H1 (cell line): ENCODE measurements at regions not wholly inside any gene's neighbourhood (a gene's known extent, or its start where the extent isn't known, plus 50 kb on each side); places are given as distances from the start of the nearest gene placed in this dataset.

Source experiments
- CTCF ChIA-PET: fragments of 300-600 bp; sonication (Branson Sonifier 250); formaldehyde crosslinking; loops from one replicate; lab custom pipeline; 2021; ENCODE audit not compliant: partially characterized antibody; lab: Charles Lee
- POLR2A ChIA-PET: fragments of 300-600 bp; sonication (Branson Sonifier 250); formaldehyde crosslinking; loops from one replicate; lab custom pipeline; 2021; ENCODE audit warnings: inconsistent platforms; ENCODE audit not compliant: partially characterized antibody; lab: Charles Lee
- DNase-seq, 2 experiments: peaks; one replicate each; pipeline versions ENCODE4 v3.0.0 to v3.0.0-alpha.2; 2010 to 2022; ENCODE audit warnings: low spot score in 2 of 2, low read depth in 1 of 2, mixed read lengths in 1 of 2
- FAIRE-seq: peaks from 2 replicates; lab custom pipeline; 2011; peaks lifted over from hg19 to GRCh38; lab: Jason Lieb, UNC
- H2AFZ ChIP-seq: 2 replicates; pipeline ENCODE4 v1.8.1; 2012; ENCODE audit warnings: low read length, inconsistent platforms
- H2AK5ac ChIP-seq: 2 replicates; pipeline ENCODE4 v1.6.1; 2013; ENCODE audit warnings: low read depth, low read length
- H2BK120ac ChIP-seq: replicated peaks from 2 replicates; pipeline ENCODE3; 2013; ENCODE audit warnings: low read depth, low read length, inconsistent platforms
- H2BK12ac ChIP-seq: 2 replicates; pipeline ENCODE4 v1.6.1; 2013; ENCODE audit warnings: low read depth, low read length
- H2BK15ac ChIP-seq: 2 replicates; pipeline ENCODE4 v1.6.1; 2013; ENCODE audit warnings: low read length
- H2BK20ac ChIP-seq: 2 replicates; pipeline ENCODE4 v1.6.1; 2013; ENCODE audit warnings: low read length
- H2BK5ac ChIP-seq: 2 replicates; pipeline ENCODE4 v1.6.1; 2013; ENCODE audit warnings: low read depth, low read length
- H3K14ac ChIP-seq: 2 replicates; pipeline ENCODE4 v1.6.1; 2013; ENCODE audit warnings: inconsistent platforms; ENCODE audit not compliant: insufficient read length
- H3K18ac ChIP-seq: 2 replicates; pipeline ENCODE4 v1.6.1; 2013; ENCODE audit warnings: low read length; ENCODE audit errors: extremely low read depth
- H3K23ac ChIP-seq: 2 replicates; pipeline ENCODE4 v1.6.1; 2013; ENCODE audit warnings: inconsistent platforms; ENCODE audit not compliant: insufficient read length
- H3K23me2 ChIP-seq: 2 replicates; pipeline ENCODE4 v1.6.1; 2013; ENCODE audit warnings: low read depth, low read length
- H3K27ac ChIP-seq: 2 replicates; pipeline ENCODE4 v1.6.1; 2011; ENCODE audit warnings: low read depth, low read length, inconsistent platforms
- H3K27me3 ChIP-seq, 4 experiments: replicated peaks in 1 of 4; 1 replicate in 1 of 4; 2 replicates in 3 of 4; pipeline versions ENCODE4 v1.6.1 to v1.8.1; 2011 to 2013; ENCODE audit warnings: low read length in 3 of 4, mild to moderate bottlenecking in 3 of 4, inconsistent platforms in 2 of 4, mixed read lengths in 2 of 4, moderate library complexity in 1 of 4; ENCODE audit not compliant: control insufficient read depth in 3 of 4, insufficient read depth in 3 of 4; ENCODE audit errors: extremely low read depth in 1 of 4
- H3K36me3 ChIP-seq, 4 experiments: 2 replicates each; pipeline versions ENCODE4 v1.6.1 to v1.8.1; 2011 to 2013; ENCODE audit warnings: mild to moderate bottlenecking in 4 of 4, low read length in 3 of 4, moderate library complexity in 2 of 4, control low read depth in 1 of 4, inconsistent platforms in 1 of 4; ENCODE audit not compliant: insufficient read depth in 4 of 4, control insufficient read depth in 2 of 4
- H3K4ac ChIP-seq: replicated peaks from 2 replicates; pipeline ENCODE3; 2013; ENCODE audit warnings: low read length, low read depth, mixed read lengths, inconsistent platforms; ENCODE audit not compliant: insufficient read length
- H3K4me1 ChIP-seq, 4 experiments: replicated peaks in 1 of 4; 1 replicate in 1 of 4; 2 replicates in 3 of 4; pipeline versions ENCODE4 v1.6.1 to v1.8.1; 2011 to 2013; ENCODE audit warnings: low read length in 3 of 4, inconsistent platforms in 2 of 4, mixed read lengths in 1 of 4; ENCODE audit not compliant: insufficient read depth in 4 of 4, control insufficient read depth in 3 of 4
- H3K4me2 ChIP-seq, 2 experiments: 2 replicates each; pipeline versions ENCODE4 v1.6.1 to v1.8.1; 2011 to 2013; ENCODE audit warnings: low read depth in 2 of 2, low read length in 2 of 2, control low read depth in 1 of 2, inconsistent platforms in 1 of 2, mild to moderate bottlenecking in 1 of 2; ENCODE audit not compliant: insufficient read depth in 1 of 2
- H3K4me3 ChIP-seq, 4 experiments: fragments of 200-600, 300-600 bp in 1 of 4; sonication (generic), shearing (Covaris generic), sonication (Bioruptor Twin) in 1 of 4; 2 replicates each; pipeline versions ENCODE4 v1.5.1 to v1.8.1; 2011 to 2016; ENCODE audit warnings: low read length in 4 of 4, low read depth in 3 of 4, control low read depth in 2 of 4, inconsistent platforms in 2 of 4, mild to moderate bottlenecking in 2 of 4, mixed read lengths in 1 of 4, moderate library complexity in 1 of 4; ENCODE audit not compliant: insufficient read depth in 2 of 4; ENCODE audit errors: extremely low read depth in 1 of 4
- H3K56ac ChIP-seq: replicated peaks from 2 replicates; pipeline ENCODE3; 2013; ENCODE audit warnings: low read depth, mild to moderate bottlenecking, mixed read lengths, low read length, inconsistent platforms; ENCODE audit not compliant: insufficient read length
- H3K79me1 ChIP-seq: 2 replicates; pipeline ENCODE4 v1.6.1; 2013; ENCODE audit warnings: low read depth, low read length, control low read depth
- H3K79me2 ChIP-seq, 2 experiments: 2 replicates each; pipeline versions ENCODE4 v1.6.1 to v1.8.1; 2012 to 2013; ENCODE audit warnings: low read length in 2 of 2, mild to moderate bottlenecking in 2 of 2, inconsistent platforms in 1 of 2; ENCODE audit not compliant: insufficient read depth in 2 of 2, control insufficient read depth in 1 of 2
- H3K9ac ChIP-seq, 4 experiments: replicated peaks in 1 of 4; 1 replicate in 1 of 4; 2 replicates in 3 of 4; pipeline versions ENCODE4 v1.6.1 to v1.8.1; 2011 to 2013; ENCODE audit warnings: low read depth in 3 of 4, low read length in 3 of 4, control low read depth in 2 of 4, mild to moderate bottlenecking in 2 of 4, moderate library complexity in 2 of 4, inconsistent platforms in 1 of 4; ENCODE audit errors: extremely low read depth in 1 of 4
- H3K9me3 ChIP-seq, 2 experiments: 2 replicates each; pipeline versions ENCODE4 v1.6.1 to v1.8.1; 2012 to 2013; ENCODE audit warnings: mild to moderate bottlenecking in 2 of 2, moderate library complexity in 2 of 2, control low read depth in 1 of 2, inconsistent platforms in 1 of 2, low read depth in 1 of 2, low read length in 1 of 2, mixed read lengths in 1 of 2; ENCODE audit not compliant: insufficient read depth in 2 of 2
- H4K20me1 ChIP-seq, 2 experiments: replicated peaks in 1 of 2; 2 replicates each; pipeline versions ENCODE3 to v1.8.1; 2011 to 2013; ENCODE audit warnings: inconsistent platforms in 2 of 2, low read length in 2 of 2, mild to moderate bottlenecking in 1 of 2; ENCODE audit not compliant: insufficient read depth in 2 of 2, control insufficient read depth in 1 of 2
- H4K5ac ChIP-seq: 2 replicates; pipeline ENCODE4 v1.6.1; 2013; ENCODE audit warnings: low read length, low read depth, mixed read lengths, inconsistent platforms; ENCODE audit not compliant: insufficient read length
- H4K8ac ChIP-seq: 2 replicates; pipeline ENCODE4 v1.8.0; 2013; ENCODE audit warnings: mild to moderate bottlenecking, moderate library complexity, low read length, inconsistent platforms; ENCODE audit not compliant: insufficient read depth; ENCODE audit errors: extremely low read depth
- H4K91ac ChIP-seq: replicated peaks from 2 replicates; pipeline ENCODE3; 2013; ENCODE audit warnings: low read length, mixed read lengths, inconsistent platforms; ENCODE audit not compliant: insufficient read length
- FOSL1 ChIP-seq: IDR thresholded peaks from 2 replicates; pipeline ENCODE4 v1.6.1; 2011; ENCODE audit warnings: mild to moderate bottlenecking, low read depth, low read length, moderate library complexity; ENCODE audit not compliant: insufficient read depth
- YY1 ChIP-seq: IDR thresholded peaks from 2 replicates; pipeline ENCODE4 v1.6.1; 2011; ENCODE audit warnings: low read depth, mild to moderate bottlenecking, low read length
- ZNF274 ChIP-seq: IDR thresholded peaks from 2 replicates; pipeline ENCODE4 v1.7.0; 2012; ENCODE audit warnings: low read length, borderline replicate concordance; ENCODE audit errors: extremely low read depth
- WGBS, 2 experiments: shearing (Covaris generic) in 1 of 2; methylation state at CpG; one replicate each; pipeline versions ENCODE4 v1.1.6 to v1.1.7; 2013 to 2015; ENCODE audit warnings: low lambda C conversion rate in 2 of 2, mixed read lengths in 2 of 2, inconsistent platforms in 1 of 2, low coverage in 1 of 2, missing lambda C conversion rate in 1 of 2; ENCODE audit not compliant: insufficient replicate concordance in 2 of 2, insufficient coverage in 1 of 2, insufficient read length in 1 of 2; ENCODE audit errors: extremely low coverage in 1 of 2, missing lambda C conversion rate in 1 of 2; 5-methylcytosine and 5-hydroxymethylcytosine counted together

DNA sequence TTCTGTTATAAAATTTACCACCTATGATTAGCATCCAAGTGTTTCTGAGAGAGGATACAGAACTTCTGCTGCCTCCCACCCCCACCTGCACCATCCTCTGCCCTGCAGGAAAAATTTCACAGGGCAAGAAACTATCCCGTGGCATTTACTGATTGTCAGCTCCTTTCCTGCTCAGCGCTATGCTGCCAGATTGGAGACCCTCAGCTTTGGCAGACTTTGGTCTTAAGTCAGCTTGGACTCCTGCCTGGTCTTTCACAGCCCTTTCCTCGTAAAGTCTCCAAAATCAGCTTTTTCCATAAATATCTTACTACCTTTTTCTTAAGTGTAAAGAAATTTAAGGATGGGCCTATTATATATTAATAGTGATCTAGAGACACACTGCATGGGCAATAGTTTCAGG is 239.9 kb upstream of the ADAMTS9 start:
- no peak overlapping the region for H3K27ac ChIP-seq
- H3K4me2 ChIP-seq, result no peak overlapping the region
- no peak overlapping the region for H2BK20ac ChIP-seq
- POLR2A ChIA-PET, result no interaction called here
- H4K91ac ChIP-seq, result no peak overlapping the region
- no peak for FAIRE-seq
- H4K8ac ChIP-seq, result no peak overlapping the region
- no peak overlapping the region for H3K23ac ChIP-seq
- H2BK5ac ChIP-seq, result no peak overlapping the region
- H2AK5ac ChIP-seq, result no peak overlapping the region
- H2BK120ac ChIP-seq, result no peak overlapping the region
- no peak overlapping the region for H2AFZ ChIP-seq
- no peak overlapping the region for H3K9ac ChIP-seq
- no peak overlapping the region for H3K56ac ChIP-seq
- H2BK15ac ChIP-seq, result no peak overlapping the region
- no peak overlapping the region for H2BK12ac ChIP-seq
- H3K4me3 ChIP-seq, result no peak overlapping the region
- no peaks in the 10 kb centered on the region for H4K20me1 ChIP-seq
- no peaks in the 10 kb centered on the region for H3K4me1 ChIP-seq
- no peaks in the 10 kb centered on the region for H3K27me3 ChIP-seq
- H3K23me2 ChIP-seq, result no peaks in the 10 kb centered on the region
- no peak overlapping the region for H3K18ac ChIP-seq
- H4K5ac ChIP-seq, result no peak overlapping the region
- CTCF ChIA-PET, result no interaction called here
- no peaks in the 10 kb centered on the region for H3K79me2 ChIP-seq
- no peak overlapping the region for H3K14ac ChIP-seq
- WGBS, 2 experiments, result 88% methylated on average over 3 of the region's 3 CpGs; no CpG with 5 or more reads in 1 of the 2 experiments
- TF ChIP-seq YY1, result no peak
- no peak for TF ChIP-seq FOSL1
- TF ChIP-seq ZNF274, result no peak
- TF ChIP-seq, all 59 proteins: peak for 0
- Histone ChIP-seq H3K9me3 (no peaks in the 10 kb centered on the region), H3K4ac (no peak overlapping the region), H3K36me3 (no peaks in the 10 kb centered on the region), H3K79me1 (no peaks in the 10 kb centered on the region)
- no peak for DNase-seq
